Stomach (tissue), 8 donors: ENCODE measurements at regions not wholly inside any gene's neighbourhood (a gene's known extent, or its start where the extent isn't known, plus 50 kb on each side); places are given as distances from the start of the nearest gene placed in this dataset.
A peak's percentile ranks its signal among the peaks of the same experiment; 100 is the strongest.

Experiments
- DNase-seq, 2 donors: peaks; one replicate each; pipeline versions ENCODE4 v3.0.0 to v3.0.0-alpha.2; 2013 to 2019
- H3K27ac ChIP-seq, 5 donors: fragments of 200-600 bp in 4 of 5; sonication (generic) in 4 of 5; one replicate each; pipeline ENCODE4 v1.5.1; 2013 to 2019; ENCODE audit warnings: mild to moderate bottlenecking in 1 of 5, moderate library complexity in 1 of 5
- H3K27me3 ChIP-seq, 3 donors: fragments of 200-600 bp; sonication (generic); one replicate each; pipeline ENCODE4 v1.5.1; 2017 to 2019; ENCODE audit warnings: mixed run types in 1 of 3
- H3K36me3 ChIP-seq, 4 donors: fragments of 200-600 bp; sonication (generic); 1 replicate in 3 of 4; 2 replicates in 1 of 4; pipeline ENCODE4 v1.5.1; 2016 to 2019
- H3K4me1 ChIP-seq, 4 donors: fragments of 200-600 bp; sonication (generic); one replicate each; pipeline ENCODE4 v1.5.1; 2016 to 2019
- H3K4me3 ChIP-seq, 4 donors: fragments of 200-600 bp; sonication (generic) in 3 of 4; one replicate each; pipeline ENCODE4 v1.5.1; 2016 to 2019; ENCODE audit warnings: mild to moderate bottlenecking in 1 of 4
- H3K9me3 ChIP-seq, 4 donors: fragments of 200-600 bp; sonication (generic); one replicate each; pipeline ENCODE4 v1.5.1; 2016 to 2019
- CTCF ChIP-seq, 7 experiments: fragments of 450-650 bp in 4 of 7; fragments of 200-600 bp in 3 of 7; sonication (generic) in 3 of 7; IDR thresholded peaks; one replicate each; pipeline ENCODE4 v1.5.1; 2016 to 2019; ENCODE audit warnings: antibody characterized with exemption in 7 of 7, control low read depth in 2 of 7, mild to moderate bottlenecking in 1 of 7
- EP300 ChIP-seq: sonication (generic); formaldehyde crosslinking; IDR thresholded peaks from one replicate; pipeline ENCODE4 v1.6.1; 2017; ENCODE audit warnings: antibody characterized with exemption
- POLR2A ChIP-seq, 4 donors: fragments of 450-650 bp; IDR thresholded peaks; one replicate each; pipeline ENCODE4 v1.6.1; 2016; ENCODE audit warnings: antibody characterized with exemption in 4 of 4, control low read depth in 2 of 4, mild to moderate bottlenecking in 1 of 4, moderate library complexity in 1 of 4
- POLR2AphosphoS5 ChIP-seq, 3 donors: sonication (generic); formaldehyde crosslinking; IDR thresholded peaks; one replicate each; pipeline ENCODE4 v1.6.1; 2016; ENCODE audit warnings: antibody characterized with exemption in 3 of 3
- WGBS, 5 donors: extraction: QIAGEN DNeasy Blood & Tissue Kit in 3 of 5; methylation state at CpG; one replicate each; pipeline versions ENCODE4 v1.1.5 to v1.1.7; 2013 to 2018; 5-methylcytosine and 5-hydroxymethylcytosine counted together
- intact Hi-C: fragments of 100-400 bp; cut with DNase I; formaldehyde crosslinking; loops from one replicate; pipeline ENCODE4 v1.15.1; 2023; ENCODE audit warnings: low total_unique reads
- donor health status: healthy with polysubstance abuse.
- donor health status: Bipolar disorder and iron deficiency.
- donor health status: healthy.

GRCh38 chr10:124248056-124249045, 155.0 kb upstream of the CHST15 start:
- Histone ChIP-seq H3K27me3 (peaks cover 0 to 3% (median 0%) of the 10 kb centered on the region in 3 donors), H3K36me3 (no peaks in the 10 kb centered on the region), H3K4me3 (no peak overlapping the region), H3K4me1 (peaks cover 0 to 16% (median 4%) of the 10 kb centered on the region in 4 donors), H3K9me3 (no peaks in the 10 kb centered on the region), H3K27ac (no peak overlapping the region)
- 83 to 86% (median 84%) methylated on average over 17 to 18 of the region's 18 CpGs for WGBS, 5 donors
- peak in 1 of 2 donors; percentile 23 for DNase-seq
- TF ChIP-seq CTCF (IDR thresholded peaks at IDR 0.05) = no peak
- no peak for TF ChIP-seq POLR2AphosphoS5 (IDR thresholded peaks at IDR 0.05)
- TF ChIP-seq EP300 = no peak
- TF ChIP-seq POLR2A (IDR thresholded peaks at IDR 0.05) = no peak
- intact Hi-C loops = no loop called here

GRCh38 chr10:124245806-124246440, 152.5 kb upstream of the CHST15 start:
- Histone ChIP-seq H3K9me3 (peaks cover 0 to 7% (median 0%) of the 10 kb centered on the region in 4 donors), H3K4me1 (peaks cover 0 to 8% (median 2%) of the 10 kb centered on the region in 4 donors), H3K36me3 (no peaks in the 10 kb centered on the region), H3K27ac (no peak overlapping the region), H3K27me3 (peaks cover 0 to 4% (median 0%) of the 10 kb centered on the region in 3 donors), H3K4me3 (no peak overlapping the region)
- intact Hi-C loops = no loop called here
- DNase-seq = peak in 1 of 2 donors; percentile 17
- WGBS, 5 donors = 79 to 100% (median 83%) methylated on average over 1 to 11 of the region's 11 CpGs
- TF ChIP-seq POLR2AphosphoS5 (IDR thresholded peaks at IDR 0.05) (no peak), EP300 (no peak), POLR2A (IDR thresholded peaks at IDR 0.05) (no peak), CTCF (IDR thresholded peaks at IDR 0.05) (no peak)

GRCh38 chr10:124245191-124245590, 151.8 kb upstream of the CHST15 start:
- 78 to 92% (median 85%) methylated on average over 6 to 8 of the region's 8 CpGs for WGBS, 5 donors
- DNase-seq = peak in 1 of 2 donors; percentile 22
- Histone ChIP-seq H3K9me3 (peaks cover 0 to 7% (median 0%) of the 10 kb centered on the region in 4 donors), H3K36me3 (no peaks in the 10 kb centered on the region), H3K4me1 (peaks cover 0 to under 1% (median 0%) of the 10 kb centered on the region in 4 donors), H3K27ac (no peak overlapping the region), H3K4me3 (no peak overlapping the region), H3K27me3 (peaks cover 0 to 6% (median 0%) of the 10 kb centered on the region in 3 donors)
- intact Hi-C loops = no loop called here
- no peak for TF ChIP-seq CTCF (IDR thresholded peaks at IDR 0.05)
- TF ChIP-seq POLR2A (IDR thresholded peaks at IDR 0.05) = no peak
- no peak for TF ChIP-seq POLR2AphosphoS5 (IDR thresholded peaks at IDR 0.05)
- no peak for TF ChIP-seq EP300

- TF ChIP-seq POLR2AphosphoS5 (IDR thresholded peaks at IDR 0.05) (no peak), EP300 (no peak)
- peaks cover 0 to 7% (median 0%) of the 10 kb centered on the region in 4 donors for H3K9me3 ChIP-seq
- WGBS, 5 donors = 85 to 93% (median 89%) methylated on average over 14 to 20 of the region's 20 CpGs
- no peak overlapping the region for H3K4me3 ChIP-seq
- no peak overlapping the region for H3K27ac ChIP-seq
- peaks cover 0 to 6% (median 0%) of the 10 kb centered on the region in 3 donors for H3K27me3 ChIP-seq
- intact Hi-C loops = no loop called here
- H3K36me3 ChIP-seq = no peaks in the 10 kb centered on the region
- H3K4me1 ChIP-seq = no peaks in the 10 kb centered on the region
- DNase-seq = peak in 1 of 2 donors; percentile 22
These were observed 151.0 kb upstream of the CHST15 start for GRCh38 chr10:124244256-124244877.
